EH (cell line): ENCODE measurements at regions not wholly inside any gene's neighbourhood (a gene's known extent, or its start where the extent isn't known, plus 50 kb on each side); places are given as distances from the start of the nearest gene placed in this dataset.

Source experiments
- DNase-seq: peaks from one replicate; pipeline ENCODE4 v3.0.0-alpha.2; 2015; ENCODE audit warnings: low read depth

DNA sequence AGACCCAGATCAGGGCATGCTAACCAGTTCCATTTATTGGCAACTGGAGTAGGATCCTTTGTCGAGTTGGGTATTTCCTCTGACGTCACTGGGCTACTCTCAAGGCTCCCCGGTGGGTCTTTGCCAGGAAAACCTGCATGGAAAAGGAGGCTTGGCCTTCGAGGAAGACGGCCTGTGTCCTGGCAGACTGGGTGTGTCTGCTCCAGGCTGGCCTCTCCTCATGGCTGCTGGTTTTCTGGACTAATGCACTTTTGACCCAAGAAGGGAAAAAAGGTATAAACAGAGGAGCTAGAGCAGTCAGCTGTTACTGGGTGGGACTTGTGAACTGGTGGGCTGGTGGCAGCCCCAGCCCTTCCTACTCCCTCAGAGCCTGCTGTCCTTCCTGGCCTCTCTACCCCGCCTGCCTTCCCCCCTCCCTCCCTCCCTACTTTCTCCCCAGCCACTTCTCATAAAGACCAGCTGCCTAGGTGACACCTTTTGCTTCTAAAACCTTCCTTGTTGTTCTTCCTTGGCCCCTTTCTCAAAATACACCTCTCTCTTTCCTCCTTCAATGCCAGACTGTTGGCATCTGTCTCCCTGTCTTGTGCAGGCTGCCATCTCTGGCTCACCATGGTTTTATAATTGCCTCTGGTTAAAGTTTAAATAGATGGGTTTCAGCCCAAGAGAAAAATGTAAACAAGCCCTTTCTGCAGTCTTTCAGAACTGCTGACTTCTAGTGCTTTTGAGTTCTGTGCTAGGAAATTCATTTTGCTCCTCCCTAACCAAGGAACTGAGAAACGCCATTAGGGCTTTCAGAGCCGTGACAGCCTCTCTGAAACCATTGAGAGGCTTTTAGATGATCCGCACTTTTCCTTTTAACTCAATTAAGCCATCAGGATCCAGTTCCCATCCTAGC is 101.8 kb upstream of the MKLN1 start:
- peak; percentile 52 for DNase-seq

DNA sequence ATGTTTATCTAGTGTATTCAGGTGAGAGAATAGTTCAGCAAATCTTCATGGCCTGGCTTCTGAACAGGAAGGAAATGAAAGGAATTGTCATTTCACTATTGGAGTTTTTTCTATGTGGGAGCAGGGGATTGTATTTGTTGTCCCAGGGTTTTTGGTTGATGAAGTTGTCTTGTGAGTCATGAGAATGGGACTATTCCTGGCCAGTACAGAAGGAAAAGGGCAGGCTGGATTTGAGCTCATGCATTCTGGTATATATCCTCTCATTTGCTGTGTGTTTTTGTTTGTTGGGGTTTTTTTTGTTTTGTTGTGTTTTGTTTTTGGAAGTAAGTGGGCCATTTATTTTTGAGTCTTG is 101.2 kb upstream of the MKLN1 start:
- DNase-seq, result no peak

- DNase-seq, result peak; percentile 70
These were observed 96.1 kb upstream of the MKLN1 start for GRCh38 chr7:131231381-131232220.

DNA sequence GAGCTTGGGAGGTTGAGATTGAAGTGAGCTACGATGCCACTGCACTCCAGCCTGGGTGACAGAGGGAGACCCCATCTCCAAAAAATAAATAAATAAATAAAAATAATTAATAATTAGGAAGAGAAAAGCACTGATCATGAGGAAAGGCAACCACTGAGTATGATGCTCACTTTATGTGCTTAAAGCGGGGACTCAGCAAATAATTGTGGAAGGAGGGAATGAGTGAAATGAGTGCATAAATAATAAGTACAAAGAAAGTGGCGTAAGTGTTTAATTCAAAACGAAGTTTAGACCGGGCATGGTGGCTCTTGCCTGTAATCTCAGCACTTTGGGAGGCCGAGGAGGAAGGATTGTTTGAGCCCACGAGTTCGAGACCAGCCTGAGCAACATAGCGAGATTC is 94.9 kb upstream of the MKLN1 start:
- no peak for DNase-seq

DNA sequence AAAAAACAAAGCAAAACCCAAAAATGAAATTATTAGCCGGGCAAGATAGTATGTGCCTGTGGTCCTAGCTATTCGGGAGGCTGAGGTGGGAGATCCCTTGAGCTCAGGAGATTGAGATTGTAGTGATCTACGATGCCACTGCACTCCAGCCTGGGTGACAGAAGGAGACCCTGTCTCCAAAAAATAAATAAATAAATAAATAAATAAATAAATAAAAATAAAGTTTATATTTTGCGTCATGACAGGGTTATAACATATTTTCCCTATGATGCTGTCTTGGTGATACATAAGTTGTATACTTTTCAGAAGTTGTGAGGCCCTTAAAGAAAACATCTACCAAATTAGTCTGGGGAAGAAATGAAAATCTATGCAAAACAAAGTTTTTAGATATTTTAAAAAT is 94.5 kb upstream of the MKLN1 start:
- DNase-seq, result no peak

DNA sequence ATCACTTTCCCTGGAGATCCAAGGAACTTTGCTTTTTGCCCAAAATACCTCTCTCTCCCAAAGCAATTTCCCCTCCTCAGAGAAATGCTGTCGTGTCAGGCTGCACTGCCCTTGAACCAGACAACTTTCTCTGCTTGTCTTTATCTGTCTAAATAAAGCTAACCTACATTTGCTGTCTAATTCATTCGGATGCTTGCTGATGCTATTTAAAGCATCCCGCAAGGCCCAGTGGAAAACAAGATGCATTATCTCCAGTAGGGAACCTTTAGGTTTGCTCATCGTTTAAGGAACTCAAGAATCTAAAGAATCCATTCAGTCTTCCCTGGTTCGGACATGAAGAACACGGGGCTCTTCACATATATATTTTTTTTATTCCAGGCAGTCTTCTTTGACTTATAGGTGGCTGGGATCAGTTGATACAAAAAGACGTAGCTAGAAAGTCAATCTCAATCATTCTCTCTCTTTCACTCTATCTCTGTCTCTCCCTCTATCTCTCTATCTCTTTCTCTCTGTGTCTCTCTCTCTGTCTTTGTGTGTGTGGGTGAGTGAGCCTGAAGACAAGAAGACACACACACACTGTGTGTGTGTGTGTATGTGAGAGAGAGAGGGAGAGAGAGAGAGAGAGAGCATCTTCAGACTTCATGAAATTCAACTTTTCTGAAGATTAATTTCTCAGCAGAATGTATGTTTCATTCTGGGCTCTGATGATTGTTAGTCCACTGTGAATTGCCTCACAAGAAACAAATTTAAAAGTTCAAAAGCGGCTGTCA is 92.8 kb upstream of the MKLN1 start:
- peak; percentile 27 for DNase-seq

- DNase-seq, result peak; percentile 97
These were observed 92.0 kb upstream of the MKLN1 start for GRCh38 chr7:131235489-131236317.

GRCh38 chr7:131236318-131236672 is 91.4 kb upstream of the MKLN1 start:
- no peak for DNase-seq

- DNase-seq, result peak; percentile 86
These were observed 89.2 kb upstream of the MKLN1 start for GRCh38 chr7:131238347-131238931.

DNA sequence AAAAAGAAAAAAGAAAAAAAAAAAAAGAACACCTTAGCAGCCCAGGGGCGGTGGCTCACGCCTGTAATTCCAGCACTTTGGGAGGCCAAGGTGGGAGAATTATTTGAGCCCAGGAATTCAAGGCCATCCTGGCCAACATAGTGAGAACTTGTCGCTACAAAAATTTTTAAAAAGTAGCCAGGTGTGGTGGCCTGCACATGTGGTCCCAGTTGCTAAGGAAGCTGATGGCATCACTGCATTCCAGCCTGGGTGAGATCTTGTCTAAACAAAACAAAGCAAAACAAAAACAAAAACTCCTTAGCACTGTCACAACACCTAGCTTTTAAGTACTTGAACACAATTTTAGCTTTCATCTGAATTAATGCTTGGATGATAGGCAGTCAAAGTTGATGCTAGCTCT is 86.3 kb upstream of the MKLN1 start:
- no peak for DNase-seq

DNA sequence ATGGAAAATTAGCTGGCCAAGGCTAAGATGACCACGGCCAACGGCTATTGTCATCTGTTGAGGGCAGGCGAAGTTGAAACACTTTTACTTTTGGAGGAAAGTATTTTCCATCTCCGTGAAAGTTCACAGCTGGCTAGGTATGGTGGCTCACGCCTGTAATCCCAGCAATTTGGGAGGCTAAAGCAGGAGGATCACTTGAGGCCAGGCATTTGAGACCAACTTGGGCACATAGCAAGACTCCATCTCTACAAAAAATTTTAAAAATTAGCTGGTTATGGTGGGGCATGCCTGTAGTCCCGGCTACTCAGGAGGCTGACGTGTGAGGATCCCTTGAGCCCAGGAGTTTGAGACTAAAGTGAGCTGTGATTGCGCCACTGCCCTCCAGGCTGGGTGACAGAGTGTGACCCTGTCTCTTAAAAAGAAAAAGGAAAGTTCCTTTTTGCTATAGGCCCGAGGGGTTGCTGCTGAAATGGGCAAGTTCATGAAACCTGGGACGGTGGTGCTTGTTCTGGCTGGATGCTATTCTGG is 85.5 kb upstream of the MKLN1 start:
- DNase-seq, result no peak

DNA sequence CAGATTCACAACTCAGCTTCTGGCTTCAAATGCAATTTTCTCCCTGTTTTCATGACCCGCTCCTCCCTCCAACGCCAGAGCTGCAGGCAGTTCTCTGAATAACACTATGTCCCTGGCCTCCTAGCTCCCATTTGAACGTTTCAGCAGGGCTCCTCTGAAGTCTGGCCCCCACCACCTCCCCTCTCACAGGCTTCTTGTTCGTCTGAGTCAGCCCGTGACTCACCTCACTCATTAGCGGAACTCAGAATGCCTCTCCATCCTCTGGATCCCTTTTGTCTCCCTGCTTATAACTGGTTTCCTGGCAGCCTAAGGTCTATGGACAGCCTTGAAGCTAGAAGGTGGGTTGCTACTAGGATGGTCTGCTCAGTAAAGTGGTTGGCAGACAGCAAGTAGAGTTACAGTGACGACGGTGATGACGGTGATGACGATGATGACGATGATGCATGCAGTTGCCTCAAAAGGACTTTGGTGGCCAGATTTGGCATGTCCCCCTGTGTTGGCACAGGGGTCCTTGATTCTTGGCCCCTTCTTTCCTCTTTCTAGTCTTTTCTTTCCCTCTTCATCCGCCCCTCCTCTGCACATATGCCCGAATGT is 83.3 kb upstream of the MKLN1 start:
- peak; percentile 97 for DNase-seq

DNA sequence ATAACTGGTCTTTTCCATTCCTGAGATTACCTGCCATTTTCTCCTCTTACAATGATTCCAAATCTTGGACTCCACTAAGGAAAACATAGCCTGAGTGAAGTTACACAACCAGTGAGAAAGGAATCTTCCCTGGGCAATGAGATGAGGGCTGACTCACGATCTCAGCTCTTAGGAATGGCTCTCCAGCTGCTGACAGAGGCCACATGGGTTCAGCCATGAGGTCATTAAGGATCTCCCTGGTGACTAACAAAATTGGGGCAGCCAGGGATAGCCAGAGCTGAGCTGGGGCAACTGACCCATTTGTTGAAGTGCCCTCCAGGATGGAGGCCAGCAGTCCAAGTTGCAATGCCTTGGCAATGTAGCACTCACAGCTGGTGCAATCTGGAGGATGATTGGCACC is 78.7 kb upstream of the MKLN1 start:
- peak; percentile 98 for DNase-seq

- DNase-seq, result no peak
These were observed 78.2 kb upstream of the MKLN1 start for GRCh38 chr7:131249483-131249882.

- DNase-seq, result no peak
These were observed 77.3 kb upstream of the MKLN1 start for GRCh38 chr7:131250331-131250730.

GRCh38 chr7:131251371-131251770 is 76.3 kb upstream of the MKLN1 start:
- no peak for DNase-seq

- DNase-seq, result no peak
These were observed 74.7 kb upstream of the MKLN1 start for GRCh38 chr7:131252976-131253375.

- DNase-seq, result peak; percentile 30
These were observed 73.5 kb upstream of the MKLN1 start for GRCh38 chr7:131254211-131254610.

DNA sequence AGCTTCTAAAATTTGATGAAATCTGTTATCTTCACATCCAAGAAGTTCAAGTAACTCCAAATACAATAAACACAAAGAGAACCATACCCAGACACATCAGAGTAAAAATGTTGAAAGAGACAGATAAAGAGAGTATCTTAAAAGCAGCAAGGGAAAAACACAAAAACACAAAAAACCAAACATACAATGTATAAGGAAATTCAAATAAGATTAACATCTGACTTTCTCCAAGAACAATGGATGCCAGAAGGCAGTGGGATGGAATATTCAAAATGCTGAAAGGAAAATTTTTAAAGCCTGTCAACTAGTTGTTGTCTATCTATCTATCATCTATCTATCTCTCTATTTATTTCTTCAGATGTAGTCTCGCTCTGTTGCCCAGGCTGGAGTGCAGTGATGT is 72.4 kb upstream of the MKLN1 start:
- no peak for DNase-seq

- no peak for DNase-seq
These were observed 66.1 kb upstream of the MKLN1 start for GRCh38 chr7:131261476-131261994.
